CD14-positive monocyte (primary cell): ENCODE measurements at regions not wholly inside any gene's neighbourhood (a gene's known extent, or its start where the extent isn't known, plus 50 kb on each side); places are given as distances from the start of the nearest gene placed in this dataset.

Source experiments
- DNase-seq, 3 donors: peaks; one replicate each; pipeline ENCODE4 v3.0.0-alpha.2; 2011 to 2022
- H2AFZ ChIP-seq: 2 replicates; pipeline ENCODE4 v1.6.0; 2012; ENCODE audit warnings: mild to moderate bottlenecking, low read depth, low read length, inconsistent platforms; ENCODE audit not compliant: insufficient read depth, poor library complexity, severe bottlenecking
- H3K27ac ChIP-seq, 2 donors: 1 replicate in 1 of 2; 2 replicates in 1 of 2; pipeline ENCODE4 v1.5.1; 2012 to 2013; ENCODE audit warnings: low read length in 2 of 2, control low read depth in 1 of 2, inconsistent platforms in 1 of 2, low read depth in 1 of 2, mild to moderate bottlenecking in 1 of 2
- H3K27me3 ChIP-seq, 2 donors: one replicate each; pipeline versions ENCODE4 v1.6.0 to v1.6.1; 2011 to 2013; ENCODE audit warnings: low read length in 2 of 2; ENCODE audit not compliant: control insufficient read depth in 2 of 2, insufficient read depth in 2 of 2
- H3K36me3 ChIP-seq, 2 donors: replicated peaks in 1 of 2; 1 replicate in 1 of 2; 2 replicates in 1 of 2; pipeline versions ENCODE4 v1.5.1 to v1.6.1; 2012 to 2013; ENCODE audit warnings: low read length in 2 of 2, control low read depth in 1 of 2, inconsistent platforms in 1 of 2, mild to moderate bottlenecking in 1 of 2; ENCODE audit not compliant: insufficient read depth in 2 of 2, control insufficient read depth in 1 of 2
- H3K4me1 ChIP-seq, 2 donors: 1 replicate in 1 of 2; 2 replicates in 1 of 2; pipeline versions ENCODE4 v1.5.1 to v1.6.1; 2012 to 2013; ENCODE audit warnings: low read length in 2 of 2, control low read depth in 1 of 2, inconsistent platforms in 1 of 2, mild to moderate bottlenecking in 1 of 2, moderate library complexity in 1 of 2; ENCODE audit not compliant: insufficient read depth in 2 of 2, control insufficient read depth in 1 of 2
- H3K4me2 ChIP-seq: replicated peaks from 2 replicates; pipeline ENCODE3; 2012; ENCODE audit warnings: low read length, moderate library complexity, mild to moderate bottlenecking; ENCODE audit not compliant: poor library complexity, severe bottlenecking; ENCODE audit errors: extremely low read depth
- H3K4me3 ChIP-seq, 3 experiments: fragments of 200-600 bp in 1 of 3; sonication (generic) in 1 of 3; replicated peaks in 1 of 3; 1 replicate in 2 of 3; 2 replicates in 1 of 3; pipeline ENCODE4 v1.5.1; 2011 to 2013; ENCODE audit warnings: low read length in 3 of 3, mild to moderate bottlenecking in 3 of 3, control low read depth in 2 of 3, low read depth in 2 of 3, inconsistent platforms in 1 of 3, moderate library complexity in 1 of 3
- H3K79me2 ChIP-seq: 2 replicates; pipeline ENCODE4 v1.6.0; 2012; ENCODE audit warnings: mild to moderate bottlenecking, control low read depth, inconsistent platforms, low read length, moderate library complexity; ENCODE audit not compliant: insufficient read depth
- H3K9ac ChIP-seq: 2 replicates; pipeline ENCODE4 v1.6.0; 2017; ENCODE audit warnings: low read length, mild to moderate bottlenecking; ENCODE audit not compliant: insufficient read depth, poor library complexity, severe bottlenecking
- H3K9me3 ChIP-seq, 2 donors: replicated peaks in 1 of 2; 1 replicate in 1 of 2; 2 replicates in 1 of 2; pipeline versions ENCODE4 v1.5.1 to v1.6.1; 2012 to 2013; ENCODE audit warnings: low read length in 2 of 2, control low read depth in 1 of 2; ENCODE audit not compliant: control insufficient read depth in 1 of 2, insufficient read depth in 1 of 2
- H4K20me1 ChIP-seq: 2 replicates; pipeline ENCODE4 v1.6.0; 2012; ENCODE audit warnings: mild to moderate bottlenecking, low read length, control low read depth, moderate library complexity; ENCODE audit not compliant: insufficient read depth
- H3K27ac Mint-ChIP-seq, 7 donors: one replicate each; pipeline ENCODE4 v1.8.0; 2020; ENCODE audit warnings: mild to moderate bottlenecking in 7 of 7, mixed read lengths in 7 of 7, moderate library complexity in 6 of 7, inconsistent platforms in 2 of 7
- H3K27me3 Mint-ChIP-seq, 3 donors: one replicate each; pipeline ENCODE4 v1.8.0; 2021 to 2022; ENCODE audit warnings: low read depth in 3 of 3, mild to moderate bottlenecking in 3 of 3, mixed read lengths in 3 of 3, moderate library complexity in 3 of 3, inconsistent platforms in 1 of 3
- H3K36me3 Mint-ChIP-seq, 2 donors: one replicate each; pipeline ENCODE4 v1.8.0; 2020; ENCODE audit warnings: mixed read lengths in 2 of 2, inconsistent platforms in 1 of 2, mild to moderate bottlenecking in 1 of 2
- H3K4me1 Mint-ChIP-seq: one replicate; pipeline ENCODE4 v1.8.0; 2020; ENCODE audit warnings: mild to moderate bottlenecking, mixed read lengths
- H3K4me3 Mint-ChIP-seq, 2 donors: one replicate each; pipeline ENCODE4 v1.8.0; 2020; ENCODE audit warnings: mild to moderate bottlenecking in 2 of 2, mixed read lengths in 2 of 2, moderate library complexity in 1 of 2
- H3K9me3 Mint-ChIP-seq, 7 donors: one replicate each; pipeline ENCODE4 v1.8.0; 2020 to 2022; ENCODE audit warnings: mixed read lengths in 7 of 7, mild to moderate bottlenecking in 6 of 7, moderate library complexity in 6 of 7, inconsistent platforms in 2 of 7
- CTCF ChIP-seq: fragments of 200-600 bp; IDR thresholded peaks from one replicate; pipeline ENCODE4 v1.8.0; 2022; ENCODE audit warnings: antibody characterized with exemption, mild to moderate bottlenecking
- WGBS: methylation state at CpG from one replicate; pipeline ENCODE4 v1.1.5; 2013; ENCODE audit warnings: missing lambda C conversion rate; ENCODE audit not compliant: insufficient coverage; 5-methylcytosine and 5-hydroxymethylcytosine counted together
- intact Hi-C, 2 donors: fragments of 100-400 bp; cut with micrococcal nuclease; formaldehyde crosslinking; loops; one replicate each; pipeline versions ENCODE4 v1.15.0 to v1.15.1; 2023

DNA sequence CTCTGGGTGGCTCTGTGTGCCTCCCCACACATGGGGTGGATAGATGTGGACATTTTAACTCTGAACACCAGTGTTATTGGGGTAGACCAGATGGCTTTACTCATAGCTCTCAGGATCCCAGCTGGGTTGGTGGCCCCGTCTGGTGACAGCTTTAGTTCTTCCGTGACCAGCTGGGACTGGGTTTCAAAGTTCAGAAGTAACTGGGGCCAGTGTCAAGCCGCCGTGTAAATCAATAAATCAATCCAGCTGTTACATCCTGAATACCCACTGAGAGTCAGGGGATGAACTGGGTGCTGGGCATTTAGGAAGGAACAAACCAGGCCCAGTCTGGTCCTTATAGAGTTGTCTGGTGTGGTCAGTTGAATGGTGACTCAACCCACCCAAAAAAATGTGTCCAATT, 269.4 kb downstream of the CTTN start:
- Mint-ChIP-seq H3K4me3 (no peak overlapping the region), H3K27me3 (peaks cover 11 to 38% (median 32%) of the 10 kb centered on the region in 3 donors), H3K9me3 (peaks cover 0 to 3% (median 0%) of the 10 kb centered on the region in 7 donors), H3K27ac (no peak overlapping the region), H3K36me3 (no peaks in the 10 kb centered on the region), H3K4me1 (no peaks in the 10 kb centered on the region)
- no peak for TF ChIP-seq CTCF
- no peaks in the 10 kb centered on the region for H4K20me1 ChIP-seq
- intact Hi-C loops = no loop called here
- peaks cover 0 to 16% of the 10 kb centered on the region in 2 donors for H3K27me3 ChIP-seq
- H3K4me1 ChIP-seq = no peaks in the 10 kb centered on the region
- no peak overlapping the region for H2AFZ ChIP-seq
- H3K4me3 ChIP-seq = no peak overlapping the region
- H3K9me3 ChIP-seq = no peaks in the 10 kb centered on the region
- no peak overlapping the region for H3K27ac ChIP-seq
- H3K79me2 ChIP-seq = no peaks in the 10 kb centered on the region
- 88% methylated on average over 2 of the region's 4 CpGs for WGBS
- H3K36me3 ChIP-seq = no peaks in the 10 kb centered on the region
- no peak overlapping the region for H3K9ac ChIP-seq
- DNase-seq = no peak
- H3K4me2 ChIP-seq = no peak overlapping the region

DNA sequence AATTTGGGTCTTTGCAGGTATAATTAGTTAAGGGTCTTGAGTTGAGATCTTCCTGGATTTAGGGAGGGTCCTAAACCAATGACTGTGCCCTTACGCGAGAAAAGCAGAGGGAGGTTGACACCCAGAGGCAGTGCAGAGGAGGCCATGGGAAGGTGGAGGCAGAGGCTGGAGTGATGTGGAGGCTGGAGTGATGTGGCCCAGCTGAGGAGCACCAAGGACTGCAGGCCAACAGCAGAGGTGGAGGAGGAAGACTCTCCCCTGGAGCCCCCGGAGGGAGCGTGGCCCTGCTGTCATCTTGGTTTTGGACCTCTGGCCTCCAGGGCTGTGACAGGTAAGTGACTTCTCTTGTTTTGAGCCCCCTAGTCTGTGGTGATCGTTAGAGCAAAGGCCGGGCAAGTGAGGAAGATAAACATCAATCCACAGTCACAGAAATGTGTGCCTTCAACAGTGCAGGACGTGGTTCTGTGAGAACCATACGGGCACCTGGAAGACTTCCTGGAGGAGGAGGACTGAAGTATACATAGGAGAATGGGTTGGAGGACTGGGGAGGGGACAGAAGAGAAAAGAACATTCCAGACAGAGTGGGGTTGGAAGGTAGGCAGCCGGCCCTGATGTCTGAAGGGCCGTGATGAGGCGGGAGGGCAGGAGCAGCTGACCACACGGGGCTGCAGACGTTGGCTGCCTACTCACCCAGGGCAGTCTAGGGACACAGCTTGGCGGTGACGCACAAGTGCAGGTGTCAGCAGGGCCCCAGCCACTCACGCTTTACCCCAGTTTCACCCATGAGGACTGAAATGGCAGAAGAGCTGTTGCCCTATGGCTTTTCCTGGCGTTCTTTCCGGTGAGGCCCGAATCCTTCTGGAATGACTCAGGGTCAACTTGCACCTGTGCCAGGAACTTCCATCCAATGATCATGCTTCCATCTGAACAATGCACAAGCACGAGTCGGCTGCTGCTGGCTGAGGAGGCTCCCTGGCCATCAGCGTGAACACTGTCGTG, 270.2 kb downstream of the CTTN start:
- intact Hi-C loops = no loop called here
- Histone ChIP-seq H3K9ac (no peak overlapping the region), H2AFZ (no peak overlapping the region), H3K36me3 (no peaks in the 10 kb centered on the region), H3K4me3 (no peak overlapping the region), H4K20me1 (no peaks in the 10 kb centered on the region), H3K4me2 (no peak overlapping the region), H3K27ac (no peak overlapping the region), H3K4me1 (no peaks in the 10 kb centered on the region), H3K9me3 (no peaks in the 10 kb centered on the region), H3K79me2 (no peaks in the 10 kb centered on the region), H3K27me3 (peaks cover 0 to 8% of the 10 kb centered on the region in 2 donors)
- Mint-ChIP-seq H3K9me3 (peaks cover 0 to 1% (median 0%) of the 10 kb centered on the region in 7 donors), H3K36me3 (no peaks in the 10 kb centered on the region), H3K4me3 (peak overlapping the region in 1 of 2 donors; percentile 35), H3K27me3 (peaks cover 3 to 32% (median 25%) of the 10 kb centered on the region in 3 donors), H3K4me1 (no peaks in the 10 kb centered on the region), H3K27ac (no peak overlapping the region)
- no peak for DNase-seq
- WGBS = 90% methylated on average over 22 of the region's 23 CpGs
- no peak for TF ChIP-seq CTCF
